Activated T-cell treated with anti-CD3 and anti-CD28 coated beads, Interleukin-2, amount 50 U/mL, for 4 hours (primary cell): ENCODE measurements at regions not wholly inside any gene's neighbourhood (a gene's known extent, or its start where the extent isn't known, plus 50 kb on each side); places are given as distances from the start of the nearest gene placed in this dataset.

Experiments used
- ATAC-seq, 2 donors: fragments of 200-7000 bp; cut with Tn5 transposase; one replicate each; pipeline ENCODE4 v1.10.0; 2021
- DNase-seq: peaks from one replicate; pipeline ENCODE4 v3.0.0-alpha.2; 2020
- H3K27me3 Mint-ChIP-seq: one replicate; pipeline ENCODE4 v1.8.0; 2021; ENCODE audit warnings: low read depth, mixed read lengths
- H3K36me3 Mint-ChIP-seq: one replicate; pipeline ENCODE4 v1.8.0; 2022; ENCODE audit warnings: mixed read lengths; ENCODE audit not compliant: insufficient read depth
- H3K4me1 Mint-ChIP-seq: one replicate; pipeline ENCODE4 v1.8.0; 2021; ENCODE audit warnings: low read depth, mixed read lengths
- H3K4me3 Mint-ChIP-seq: one replicate; pipeline ENCODE4 v1.8.0; 2021; ENCODE audit warnings: mild to moderate bottlenecking, moderate library complexity, mixed read lengths
- H3K9me3 Mint-ChIP-seq: one replicate; pipeline ENCODE4 v1.8.0; 2021; ENCODE audit warnings: mixed read lengths

- Mint-ChIP-seq H3K9me3 (no peaks in the 10 kb centered on the region), H3K4me1 (no peaks in the 10 kb centered on the region), H3K36me3 (no peaks in the 10 kb centered on the region), H3K27me3 (no peaks in the 10 kb centered on the region), H3K4me3 (no peak overlapping the region)
- no peak for ATAC-seq
- DNase-seq: no peak
These were observed 169.1 kb upstream of the AVPR1A start for GRCh38 chr12:63319936-63320633.

- Mint-ChIP-seq H3K9me3 (no peaks in the 10 kb centered on the region), H3K36me3 (no peaks in the 10 kb centered on the region), H3K27me3 (no peaks in the 10 kb centered on the region), H3K4me3 (no peak overlapping the region), H3K4me1 (no peaks in the 10 kb centered on the region)
- DNase-seq (no peak), ATAC-seq (peak in 1 of 2 donors; percentile 48)
These were observed 168.4 kb upstream of the AVPR1A start for GRCh38 chr12:63319386-63319785.

- no peaks in the 10 kb centered on the region for H3K36me3 Mint-ChIP-seq
- no peak for DNase-seq
- no peaks in the 10 kb centered on the region for H3K27me3 Mint-ChIP-seq
- ATAC-seq: no peak
- H3K4me1 Mint-ChIP-seq: no peaks in the 10 kb centered on the region
- no peaks in the 10 kb centered on the region for H3K9me3 Mint-ChIP-seq
- H3K4me3 Mint-ChIP-seq: no peak overlapping the region
These were observed 167.9 kb upstream of the AVPR1A start for GRCh38 chr12:63318933-63319332.

- no peaks in the 10 kb centered on the region for H3K27me3 Mint-ChIP-seq
- ATAC-seq (no peak), DNase-seq (no peak)
- no peaks in the 10 kb centered on the region for H3K4me1 Mint-ChIP-seq
- H3K4me3 Mint-ChIP-seq: no peak overlapping the region
- H3K9me3 Mint-ChIP-seq: no peaks in the 10 kb centered on the region
- no peaks in the 10 kb centered on the region for H3K36me3 Mint-ChIP-seq
These were observed 167.3 kb upstream of the AVPR1A start for GRCh38 chr12:63318313-63318712.

GRCh38 chr12:63317880-63318279 is 166.9 kb upstream of the AVPR1A start:
- H3K27me3 Mint-ChIP-seq: no peaks in the 10 kb centered on the region
- H3K4me3 Mint-ChIP-seq: no peak overlapping the region
- H3K4me1 Mint-ChIP-seq: no peaks in the 10 kb centered on the region
- H3K36me3 Mint-ChIP-seq: no peaks in the 10 kb centered on the region
- DNase-seq: no peak
- ATAC-seq: no peak
- no peaks in the 10 kb centered on the region for H3K9me3 Mint-ChIP-seq

GRCh38 chr12:63317286-63317846 is 166.4 kb upstream of the AVPR1A start:
- no peak for DNase-seq
- H3K27me3 Mint-ChIP-seq: no peaks in the 10 kb centered on the region
- no peak for ATAC-seq
- H3K36me3 Mint-ChIP-seq: no peaks in the 10 kb centered on the region
- H3K4me3 Mint-ChIP-seq: no peak overlapping the region
- no peaks in the 10 kb centered on the region for H3K9me3 Mint-ChIP-seq
- H3K4me1 Mint-ChIP-seq: no peaks in the 10 kb centered on the region

GRCh38 chr12:63313139-63313538 is 162.1 kb upstream of the AVPR1A start:
- H3K9me3 Mint-ChIP-seq: peaks cover 6% of the 10 kb centered on the region
- H3K27me3 Mint-ChIP-seq: no peaks in the 10 kb centered on the region
- DNase-seq (no peak), ATAC-seq (no peak)
- H3K4me3 Mint-ChIP-seq: no peak overlapping the region
- H3K4me1 Mint-ChIP-seq: no peaks in the 10 kb centered on the region
- no peaks in the 10 kb centered on the region for H3K36me3 Mint-ChIP-seq

GRCh38 chr12:63308671-63309070 is 157.7 kb upstream of the AVPR1A start:
- no peaks in the 10 kb centered on the region for H3K27me3 Mint-ChIP-seq
- H3K36me3 Mint-ChIP-seq: no peaks in the 10 kb centered on the region
- no peak overlapping the region for H3K4me3 Mint-ChIP-seq
- no peak for DNase-seq
- ATAC-seq: no peak
- H3K9me3 Mint-ChIP-seq: peaks cover 6% of the 10 kb centered on the region
- H3K4me1 Mint-ChIP-seq: no peaks in the 10 kb centered on the region

GRCh38 chr12:63307849-63308248 is 156.8 kb upstream of the AVPR1A start:
- no peak overlapping the region for H3K4me3 Mint-ChIP-seq
- peaks cover 6% of the 10 kb centered on the region for H3K9me3 Mint-ChIP-seq
- no peaks in the 10 kb centered on the region for H3K4me1 Mint-ChIP-seq
- no peak for DNase-seq
- no peak for ATAC-seq
- H3K36me3 Mint-ChIP-seq: no peaks in the 10 kb centered on the region
- H3K27me3 Mint-ChIP-seq: no peaks in the 10 kb centered on the region

GRCh38 chr12:63305901-63306875 is 155.2 kb upstream of the AVPR1A start:
- Mint-ChIP-seq H3K9me3 (peaks cover under 1% of the 10 kb centered on the region), H3K36me3 (no peaks in the 10 kb centered on the region), H3K4me3 (no peak overlapping the region), H3K4me1 (no peaks in the 10 kb centered on the region), H3K27me3 (no peaks in the 10 kb centered on the region)
- DNase-seq: no peak
- no peak for ATAC-seq

- Mint-ChIP-seq H3K4me3 (no peak overlapping the region), H3K27me3 (no peaks in the 10 kb centered on the region), H3K4me1 (no peaks in the 10 kb centered on the region), H3K36me3 (no peaks in the 10 kb centered on the region), H3K9me3 (no peaks in the 10 kb centered on the region)
- DNase-seq: no peak
- no peak for ATAC-seq
These were observed 153.9 kb upstream of the AVPR1A start for GRCh38 chr12:63304887-63305316.

GRCh38 chr12:63302941-63303536 is 152.0 kb upstream of the AVPR1A start:
- ATAC-seq (no peak), DNase-seq (no peak)
- H3K4me1 Mint-ChIP-seq: no peaks in the 10 kb centered on the region
- no peaks in the 10 kb centered on the region for H3K27me3 Mint-ChIP-seq
- no peaks in the 10 kb centered on the region for H3K36me3 Mint-ChIP-seq
- H3K4me3 Mint-ChIP-seq: no peak overlapping the region
- H3K9me3 Mint-ChIP-seq: no peaks in the 10 kb centered on the region

GRCh38 chr12:63302269-63302940 is 151.4 kb upstream of the AVPR1A start:
- ATAC-seq: peak; percentile 37 to 78
- no peak for DNase-seq
- Mint-ChIP-seq H3K27me3 (no peaks in the 10 kb centered on the region), H3K4me3 (no peak overlapping the region), H3K4me1 (no peaks in the 10 kb centered on the region), H3K36me3 (no peaks in the 10 kb centered on the region), H3K9me3 (no peaks in the 10 kb centered on the region)

- no peaks in the 10 kb centered on the region for H3K27me3 Mint-ChIP-seq
- H3K4me1 Mint-ChIP-seq: no peaks in the 10 kb centered on the region
- DNase-seq: no peak
- H3K36me3 Mint-ChIP-seq: no peaks in the 10 kb centered on the region
- no peak overlapping the region for H3K4me3 Mint-ChIP-seq
- ATAC-seq: no peak
- no peaks in the 10 kb centered on the region for H3K9me3 Mint-ChIP-seq
These were observed 150.3 kb upstream of the AVPR1A start for GRCh38 chr12:63301311-63301710.
